ENCODE measurements at regions not wholly inside any gene's neighbourhood (a gene's known extent, or its start where the extent isn't known, plus 50 kb on each side); places are given as distances from the start of the nearest gene placed in this dataset.

DNA sequence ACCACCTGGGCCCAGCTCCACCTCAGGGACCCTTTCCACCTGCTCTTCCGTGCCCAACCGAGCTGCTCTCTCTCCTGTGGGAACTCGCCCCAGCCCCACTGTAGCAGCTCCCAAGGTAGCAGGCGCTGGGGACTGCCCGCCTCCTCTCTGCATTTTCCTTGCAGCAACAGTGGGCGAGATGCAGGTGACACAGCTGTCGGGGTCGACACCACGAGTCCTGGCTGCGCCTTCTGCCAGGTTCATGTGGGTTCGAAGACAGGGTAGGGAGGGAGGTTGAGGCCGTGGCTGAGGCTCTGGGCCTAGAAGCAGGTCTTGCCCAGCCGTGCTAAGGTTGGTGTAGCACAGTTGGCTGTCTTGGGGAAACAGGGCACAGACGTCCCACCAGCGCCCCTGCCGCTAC is 245.2 kb upstream of the FSTL5 start:
- TF ChIP-seq, protein P1, sequence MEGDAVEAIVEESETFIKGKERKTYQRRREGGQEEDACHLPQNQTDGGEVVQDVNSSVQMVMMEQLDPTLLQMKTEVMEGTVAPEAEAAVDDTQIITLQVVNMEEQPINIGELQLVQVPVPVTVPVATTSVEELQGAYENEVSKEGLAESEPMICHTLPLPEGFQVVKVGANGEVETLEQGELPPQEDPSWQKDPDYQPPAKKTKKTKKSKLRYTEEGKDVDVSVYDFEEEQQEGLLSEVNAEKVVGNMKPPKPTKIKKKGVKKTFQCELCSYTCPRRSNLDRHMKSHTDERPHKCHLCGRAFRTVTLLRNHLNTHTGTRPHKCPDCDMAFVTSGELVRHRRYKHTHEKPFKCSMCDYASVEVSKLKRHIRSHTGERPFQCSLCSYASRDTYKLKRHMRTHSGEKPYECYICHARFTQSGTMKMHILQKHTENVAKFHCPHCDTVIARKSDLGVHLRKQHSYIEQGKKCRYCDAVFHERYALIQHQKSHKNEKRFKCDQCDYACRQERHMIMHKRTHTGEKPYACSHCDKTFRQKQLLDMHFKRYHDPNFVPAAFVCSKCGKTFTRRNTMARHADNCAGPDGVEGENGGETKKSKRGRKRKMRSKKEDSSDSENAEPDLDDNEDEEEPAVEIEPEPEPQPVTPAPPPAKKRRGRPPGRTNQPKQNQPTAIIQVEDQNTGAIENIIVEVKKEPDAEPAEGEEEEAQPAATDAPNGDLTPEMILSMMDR (IDR thresholded peaks at IDR 0.05; ENCODE audit: low read depth, low read length) = no peak
- no peak for TF ChIP-seq EZH2phosphoT487 (IDR thresholded peaks at IDR 0.05; ENCODE audit: low read depth)
